ENCODE measurements at regions not wholly inside any gene's neighbourhood (a gene's known extent, or its start where the extent isn't known, plus 50 kb on each side); places are given as distances from the start of the nearest gene placed in this dataset.

DNA sequence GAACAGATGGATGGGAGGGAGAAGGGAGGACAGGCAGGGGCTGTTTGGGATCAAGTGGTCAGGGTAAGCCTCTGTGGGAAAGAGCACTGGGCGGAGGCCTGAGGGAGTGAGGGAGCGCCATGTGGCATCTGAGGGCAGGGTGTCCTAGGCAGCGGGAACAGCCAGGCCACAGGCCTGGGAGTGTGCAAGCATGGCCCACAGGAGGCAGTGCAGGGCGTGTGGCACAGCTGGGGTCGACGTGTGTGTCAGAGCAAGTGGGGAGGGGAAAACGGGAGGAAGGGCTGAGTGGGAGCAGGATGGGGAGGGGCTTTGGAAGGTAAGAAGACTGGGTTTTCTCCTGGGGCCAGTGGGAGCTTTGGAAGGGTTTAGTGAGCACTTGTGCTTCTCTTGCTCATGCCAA is 143.4 kb downstream of the SYF2 start:
- FAIRE-seq (no peak), DNase-seq (ENCODE audit: insufficient read length) (no peak)
- no peak for TF ChIP-seq POLR2A (IDR thresholded peaks at IDR 0.05; ENCODE audit: low read depth, low read length)
- TF ChIP-seq TAF1 (IDR thresholded peaks at IDR 0.05; ENCODE audit: borderline replicate concordance, low read depth, low read length) = no peak
- no peak for TF ChIP-seq POLR2AphosphoS5 (IDR thresholded peaks at IDR 0.05; ENCODE audit: low read depth, low read length)

DNA sequence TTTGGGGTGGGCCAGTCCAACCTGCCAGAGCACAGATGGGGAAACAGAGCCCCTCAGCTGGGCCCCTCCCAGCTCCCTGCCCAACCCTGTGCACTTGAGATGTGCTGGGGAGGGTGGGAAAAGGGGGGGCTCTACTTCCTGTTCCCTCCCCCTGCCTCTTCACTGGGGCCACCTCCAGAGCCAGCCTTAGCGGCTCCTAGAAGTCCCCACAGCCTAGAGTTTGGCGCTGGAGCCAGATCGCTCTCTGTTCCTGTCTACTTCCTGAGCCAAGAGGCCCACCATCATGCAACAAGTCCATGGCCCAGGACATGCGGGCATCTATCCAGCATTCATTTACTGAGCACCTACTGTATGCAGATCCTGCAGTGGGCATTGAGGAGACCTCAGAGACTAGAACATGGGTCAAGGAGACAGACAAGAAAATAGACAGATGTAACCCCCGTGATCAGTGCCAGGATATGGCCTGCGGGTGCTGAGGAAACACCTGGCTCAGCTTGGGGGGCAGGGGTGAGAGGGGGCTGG is 144.1 kb downstream of the SYF2 start:
- TF ChIP-seq TAF1 (IDR thresholded peaks at IDR 0.05; ENCODE audit: borderline replicate concordance, low read depth, low read length) (no peak), POLR2A (IDR thresholded peaks at IDR 0.05; ENCODE audit: low read depth, low read length) (no peak), POLR2AphosphoS5 (IDR thresholded peaks at IDR 0.05; ENCODE audit: low read depth, low read length) (no peak)
- FAIRE-seq (no peak), DNase-seq (ENCODE audit: insufficient read length) (no peak)

DNA sequence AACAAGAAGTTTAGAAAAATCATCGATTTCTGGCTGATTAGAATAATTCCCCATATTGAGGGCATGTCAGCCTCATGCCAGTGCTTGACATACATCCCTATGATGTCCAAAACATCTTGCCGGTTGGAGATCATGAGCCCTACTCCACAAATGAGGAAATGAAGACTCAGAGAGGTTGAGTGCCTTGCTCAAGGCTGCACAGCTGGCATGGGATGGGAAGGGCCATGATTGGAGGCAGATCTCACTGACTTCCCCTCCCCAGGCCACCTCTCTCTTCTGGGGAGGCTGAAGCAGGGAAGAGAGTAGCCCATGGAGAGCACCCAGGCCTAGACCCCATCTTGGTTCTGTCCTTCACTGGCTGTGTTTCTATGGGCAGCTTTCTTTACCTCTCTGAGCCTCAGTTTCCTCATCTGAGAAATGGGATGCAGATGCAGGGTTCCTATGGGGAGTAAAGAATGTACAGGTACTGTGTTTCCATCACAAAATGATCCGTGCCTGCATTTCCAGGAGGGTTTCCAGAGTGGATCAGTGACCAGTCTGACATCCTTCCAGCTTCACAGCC is 145.7 kb downstream of the SYF2 start:
- DNase-seq (ENCODE audit: insufficient read length) = no peak
- no peak for FAIRE-seq
- no peak for TF ChIP-seq TAF1 (IDR thresholded peaks at IDR 0.05; ENCODE audit: borderline replicate concordance, low read depth, low read length)
- TF ChIP-seq POLR2AphosphoS5 (IDR thresholded peaks at IDR 0.05; ENCODE audit: low read depth, low read length) = no peak
- no peak for TF ChIP-seq POLR2A (IDR thresholded peaks at IDR 0.05; ENCODE audit: low read depth, low read length)

DNA sequence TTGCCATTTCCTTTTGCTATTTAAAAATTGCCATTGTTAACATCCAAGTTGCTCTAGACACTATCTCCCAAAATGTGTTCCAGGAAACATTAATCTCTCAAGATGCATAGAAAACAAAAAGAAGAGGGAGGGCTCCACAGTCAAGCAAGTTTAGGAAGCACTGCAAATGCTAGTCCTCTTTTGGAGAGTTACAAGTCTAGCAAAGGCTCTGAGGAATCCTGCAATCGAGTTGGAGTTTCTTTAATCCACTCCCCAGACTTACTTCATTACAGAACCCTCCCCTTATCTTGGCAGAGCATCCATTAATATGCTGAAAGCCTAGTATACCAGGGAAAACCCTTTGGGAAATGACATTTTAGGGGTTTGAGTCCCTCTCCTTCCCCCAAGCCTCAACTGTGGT is 147.9 kb downstream of the SYF2 start:
- no peak for DNase-seq (ENCODE audit: insufficient read length)
- no peak for FAIRE-seq
- TF ChIP-seq POLR2AphosphoS5 (IDR thresholded peaks at IDR 0.05; ENCODE audit: low read depth, low read length) = no peak
- no peak for TF ChIP-seq POLR2A (IDR thresholded peaks at IDR 0.05; ENCODE audit: low read depth, low read length)
- TF ChIP-seq TAF1 (IDR thresholded peaks at IDR 0.05; ENCODE audit: borderline replicate concordance, low read depth, low read length) = no peak

DNA sequence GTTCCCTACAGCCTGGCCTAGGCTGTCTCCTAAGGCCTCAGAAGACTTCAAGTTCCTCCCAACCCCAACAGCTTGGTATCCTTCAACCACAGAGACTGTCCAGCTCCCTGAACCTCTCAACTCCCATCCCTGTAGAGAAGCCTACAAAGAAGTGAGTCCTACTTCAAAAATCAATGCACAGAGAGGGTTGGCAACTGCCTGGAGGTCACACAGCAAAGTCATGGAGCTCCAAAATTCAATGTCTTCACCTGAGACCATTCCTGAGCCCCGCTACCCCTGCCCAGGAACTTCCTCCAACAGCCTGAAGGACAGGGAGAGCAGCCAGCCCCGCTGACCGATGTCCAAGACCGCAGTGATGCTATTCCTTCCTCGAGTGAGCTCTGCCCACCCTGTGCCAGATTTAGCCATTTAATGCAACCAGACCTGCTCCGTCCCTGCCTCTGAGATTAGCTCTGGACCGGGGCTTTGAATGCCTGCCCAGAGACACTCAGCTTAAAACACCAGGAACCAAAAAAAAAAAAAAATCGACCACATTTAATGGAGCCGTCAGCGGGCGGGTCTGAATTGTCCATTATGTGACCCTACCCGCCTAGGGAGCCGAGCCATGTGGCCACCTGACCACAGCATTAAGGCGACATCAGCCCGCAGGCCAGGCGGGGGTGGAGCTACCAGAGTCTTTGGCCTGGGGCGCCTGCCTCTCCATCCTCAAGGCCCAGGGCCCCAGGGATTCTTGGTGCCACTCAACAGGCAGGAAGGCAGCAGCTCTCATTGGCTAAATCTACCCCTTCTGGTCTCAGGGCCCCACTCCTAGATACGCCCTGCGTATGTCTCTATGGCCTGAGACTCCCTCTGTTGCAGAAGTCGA is 148.6 kb downstream of the SYF2 start:
- DNase-seq (ENCODE audit: insufficient read length) = no peak
- TF ChIP-seq POLR2A (IDR thresholded peaks at IDR 0.05; ENCODE audit: low read depth, low read length) (no peak), POLR2AphosphoS5 (IDR thresholded peaks at IDR 0.05; ENCODE audit: low read depth, low read length) (no peak), TAF1 (IDR thresholded peaks at IDR 0.05; ENCODE audit: borderline replicate concordance, low read depth, low read length) (no peak)
- no peak for FAIRE-seq

DNA sequence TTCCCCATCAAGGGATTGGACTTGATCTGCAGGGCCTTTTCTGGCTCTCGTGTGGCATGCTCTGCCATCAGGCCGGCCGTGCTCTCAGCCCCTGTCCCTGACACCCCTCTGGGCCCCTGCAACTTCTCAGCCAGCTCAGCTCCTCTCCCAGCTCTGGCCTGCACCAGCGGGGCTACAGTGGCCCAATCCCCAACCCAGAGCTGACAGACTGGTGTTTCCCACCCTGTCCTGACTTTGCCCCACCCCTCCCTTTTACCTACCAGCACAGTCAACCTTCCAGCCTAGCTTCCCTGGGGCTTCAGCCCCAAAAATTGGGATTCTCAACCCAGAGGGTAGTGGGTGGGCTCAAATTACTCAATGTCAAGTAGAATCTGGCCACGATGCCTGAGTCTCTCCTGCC is 149.3 kb downstream of the SYF2 start:
- DNase-seq (ENCODE audit: insufficient read length) = no peak
- no peak for FAIRE-seq
- no peak for TF ChIP-seq POLR2A (IDR thresholded peaks at IDR 0.05; ENCODE audit: low read depth, low read length)
- no peak for TF ChIP-seq POLR2AphosphoS5 (IDR thresholded peaks at IDR 0.05; ENCODE audit: low read depth, low read length)
- TF ChIP-seq TAF1 (IDR thresholded peaks at IDR 0.05; ENCODE audit: borderline replicate concordance, low read depth, low read length) = no peak

DNA sequence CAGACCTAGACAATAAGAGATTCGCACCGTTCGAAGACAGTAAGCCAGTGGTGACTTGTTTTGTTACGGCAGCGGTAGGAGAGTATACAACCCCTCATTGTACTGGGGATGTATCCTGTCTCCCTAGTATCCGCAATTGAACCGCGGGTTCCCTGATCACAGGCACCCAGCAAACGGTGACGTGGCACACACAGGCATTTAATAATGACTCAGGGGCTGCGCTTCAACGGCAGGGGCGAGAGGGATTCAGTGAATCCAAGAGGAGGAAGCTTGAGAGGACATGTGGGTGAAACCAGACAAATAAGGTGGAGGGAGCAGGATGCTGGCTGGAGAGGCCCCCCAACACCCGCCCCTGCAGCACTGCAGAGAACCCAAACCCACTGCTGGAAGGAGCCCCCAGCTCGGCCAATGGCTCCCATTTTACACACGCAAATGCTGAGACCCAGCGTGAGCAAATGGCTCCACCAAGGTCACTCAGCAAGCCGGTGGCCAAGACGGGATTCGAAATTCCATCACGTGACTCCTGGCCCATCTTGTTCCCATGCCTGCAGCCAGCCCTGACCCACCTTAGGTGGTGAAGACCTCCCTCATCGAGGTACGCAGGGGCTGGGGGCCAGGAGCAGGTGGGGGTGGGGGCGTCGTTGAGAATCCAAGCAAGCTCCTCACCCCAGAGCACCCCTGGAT is 149.9 kb downstream of the SYF2 start:
- TF ChIP-seq TAF1 (IDR thresholded peaks at IDR 0.05; ENCODE audit: borderline replicate concordance, low read depth, low read length) (no peak), POLR2A (IDR thresholded peaks at IDR 0.05; ENCODE audit: low read depth, low read length) (no peak), POLR2AphosphoS5 (IDR thresholded peaks at IDR 0.05; ENCODE audit: low read depth, low read length) (no peak)
- no peak for FAIRE-seq
- no peak for DNase-seq (ENCODE audit: insufficient read length)

DNA sequence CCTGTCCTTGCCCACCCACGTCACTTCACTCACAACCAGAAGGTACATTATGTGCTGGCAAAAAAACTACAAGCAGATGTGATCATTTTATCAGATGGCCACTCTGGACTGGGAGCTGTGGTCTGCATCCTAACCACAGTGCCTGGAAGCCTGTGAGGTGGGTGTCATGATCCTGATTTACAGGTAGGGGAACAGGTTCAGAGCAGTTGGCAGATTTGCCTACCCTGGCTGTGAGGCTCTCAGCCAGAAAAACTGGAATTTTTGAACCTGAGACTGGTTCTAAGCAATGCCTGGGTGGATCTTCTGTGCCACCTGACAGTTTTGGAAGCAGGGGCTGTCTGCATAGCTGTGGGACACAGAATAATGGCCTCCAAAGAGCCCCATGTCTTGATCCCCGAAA is 150.8 kb downstream of the SYF2 start:
- DNase-seq (ENCODE audit: insufficient read length) = no peak
- TF ChIP-seq TAF1 (IDR thresholded peaks at IDR 0.05; ENCODE audit: borderline replicate concordance, low read depth, low read length) (no peak), POLR2AphosphoS5 (IDR thresholded peaks at IDR 0.05; ENCODE audit: low read depth, low read length) (no peak), POLR2A (IDR thresholded peaks at IDR 0.05; ENCODE audit: low read depth, low read length) (no peak)

DNA sequence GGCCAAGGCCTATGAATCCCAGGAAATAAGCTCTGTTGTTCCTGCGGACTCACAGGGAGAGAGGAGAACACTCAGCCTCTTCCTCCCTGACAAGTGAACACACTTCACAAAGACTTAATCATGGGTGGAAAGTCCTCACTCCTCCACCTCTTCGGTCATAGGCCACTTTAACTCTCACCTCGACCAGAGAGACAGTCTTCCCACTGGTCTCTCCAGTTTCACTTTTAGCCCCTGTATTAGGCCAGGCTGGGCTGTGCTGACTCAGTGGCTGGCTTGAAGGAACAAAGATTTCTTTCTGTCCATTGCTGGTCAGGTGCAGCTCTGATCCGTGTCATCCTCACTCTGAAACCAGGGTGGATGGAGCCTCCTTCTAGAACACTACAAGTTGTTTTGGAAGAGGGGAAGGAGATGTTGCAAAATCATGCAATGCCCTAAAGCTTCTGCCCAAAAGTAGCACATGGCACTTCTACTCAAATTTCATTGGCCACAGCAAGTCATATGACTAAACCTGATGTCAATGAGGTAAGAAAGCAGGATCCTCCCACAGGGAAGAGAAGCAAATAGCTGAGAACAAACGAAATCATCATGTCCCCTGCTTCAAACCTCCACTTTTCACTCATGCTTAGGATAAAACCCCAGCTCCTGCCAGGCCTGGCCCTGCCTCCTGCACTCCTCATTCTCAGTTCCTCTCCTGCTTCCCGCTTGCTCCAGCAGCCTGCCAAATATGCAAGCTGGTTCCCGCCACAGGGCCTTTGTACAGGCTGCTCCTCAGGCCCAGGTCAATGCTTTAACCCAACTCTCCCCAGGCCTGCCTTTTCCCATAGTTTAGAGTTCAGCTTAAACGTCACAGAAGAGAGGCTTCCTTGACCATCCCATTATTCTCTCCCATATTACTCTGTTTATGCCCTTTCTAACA is 150.5 kb upstream of the RUNX3 start:
- FAIRE-seq (no peak), DNase-seq (ENCODE audit: insufficient read length) (no peak)
- TF ChIP-seq TAF1 (IDR thresholded peaks at IDR 0.05; ENCODE audit: borderline replicate concordance, low read depth, low read length) (no peak), POLR2A (IDR thresholded peaks at IDR 0.05; ENCODE audit: low read depth, low read length) (no peak), POLR2AphosphoS5 (IDR thresholded peaks at IDR 0.05; ENCODE audit: low read depth, low read length) (no peak)

More for the DNA sequence above, 150.8 kb downstream of the SYF2 start:
- no peak for FAIRE-seq

DNA sequence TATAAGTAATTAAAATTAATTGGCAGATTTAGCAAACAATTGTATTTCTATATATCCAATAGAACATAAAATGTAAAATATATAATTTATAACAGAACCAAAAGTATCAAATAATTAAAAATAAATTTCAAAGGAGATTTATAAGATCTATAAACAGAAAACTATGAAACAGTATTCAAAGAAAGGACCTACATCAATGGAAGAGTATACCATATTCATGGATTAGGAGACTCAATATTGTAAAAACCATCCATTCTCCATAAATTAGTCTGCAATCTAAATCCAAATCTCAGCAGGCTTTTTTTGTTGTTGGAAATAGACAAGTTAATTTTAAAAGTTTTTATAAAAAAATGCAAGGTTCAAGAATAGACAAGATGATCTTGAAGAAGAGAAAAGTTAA is 149.0 kb upstream of the RUNX3 start:
- no peak for TF ChIP-seq TAF1 (IDR thresholded peaks at IDR 0.05; ENCODE audit: borderline replicate concordance, low read depth, low read length)
- no peak for TF ChIP-seq POLR2AphosphoS5 (IDR thresholded peaks at IDR 0.05; ENCODE audit: low read depth, low read length)
- TF ChIP-seq POLR2A (IDR thresholded peaks at IDR 0.05; ENCODE audit: low read depth, low read length) = no peak
- DNase-seq (ENCODE audit: insufficient read length) = no peak
- no peak for FAIRE-seq

Measured in GM12892 (cell line).